Neural progenitor cell (in vitro differentiated cells): ENCODE measurements at regions not wholly inside any gene's neighbourhood (a gene's known extent, or its start where the extent isn't known, plus 50 kb on each side); places are given as distances from the start of the nearest gene placed in this dataset.

ENCODE experiments used
- EZH2 ChIP-seq: fragments of 200-600 bp; sonication (generic); IDR thresholded peaks from 2 replicates; pipeline ENCODE4 v1.6.1; 2017; ENCODE audit warnings: antibody characterized with exemption, mild to moderate bottlenecking, moderate library complexity
- EZH2phosphoT487 ChIP-seq: fragments of 200-600 bp; sonication (generic); IDR thresholded peaks from 2 replicates; pipeline ENCODE4 v1.6.1; 2017; ENCODE audit warnings: antibody characterized with exemption

- no peak for TF ChIP-seq EZH2phosphoT487
- TF ChIP-seq EZH2 = no peak
These were observed 260.0 kb downstream of the ERMARD start for GRCh38 chr6:170011204-170012036.
